ENCODE measurements at regions not wholly inside any gene's neighbourhood (a gene's known extent, or its start where the extent isn't known, plus 50 kb on each side); places are given as distances from the start of the nearest gene placed in this dataset.

GRCh38 chr16:65333283-65333682 lies 211.4 kb upstream of the CDH11 start:
- no peak for TF ChIP-seq CTCF (conservative IDR thresholded peaks at IDR 0.05; ENCODE audit: low read length)
- no peak for TF ChIP-seq EZH2phosphoT487 (IDR thresholded peaks at IDR 0.05; ENCODE audit: borderline replicate concordance, low read depth, low read length)
